SIG-M5 treated with dmso at 0.1 percent for 504 hours (cell line): ENCODE measurements at regions not wholly inside any gene's neighbourhood (a gene's known extent, or its start where the extent isn't known, plus 50 kb on each side); places are given as distances from the start of the nearest gene placed in this dataset.
"Not testable (repeated sequence)": the region's sequence is repeated elsewhere in the genome, so short reads cannot be mapped to it uniquely, and the experiment has no call there.

ENCODE experiments used
- DNase-seq: peaks from one replicate; lab custom pipeline; 2025; ENCODE audit not compliant: unreplicated experiment; lab: John Stamatoyannopoulos, UW

DNA sequence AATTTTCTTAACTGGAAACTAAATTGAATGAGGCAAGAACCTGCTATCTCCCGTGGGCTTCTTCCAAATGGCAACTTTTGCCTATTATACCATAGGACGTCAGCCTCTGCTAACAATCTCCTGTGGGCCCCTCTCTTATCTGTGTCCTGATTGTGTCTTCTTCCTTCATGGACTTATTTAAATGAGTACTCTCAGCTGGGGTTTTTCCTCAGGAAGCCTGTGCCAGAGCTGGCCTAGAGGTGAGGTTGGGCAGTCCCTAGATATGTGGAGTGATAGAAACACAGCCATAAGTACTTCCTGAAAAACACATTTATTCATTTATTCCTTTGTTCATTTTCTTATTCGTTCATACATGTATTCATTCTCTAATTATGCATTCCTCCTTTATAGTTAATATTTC lies 712.5 kb upstream of the SLIT2 start:
- no peak for DNase-seq

DNA sequence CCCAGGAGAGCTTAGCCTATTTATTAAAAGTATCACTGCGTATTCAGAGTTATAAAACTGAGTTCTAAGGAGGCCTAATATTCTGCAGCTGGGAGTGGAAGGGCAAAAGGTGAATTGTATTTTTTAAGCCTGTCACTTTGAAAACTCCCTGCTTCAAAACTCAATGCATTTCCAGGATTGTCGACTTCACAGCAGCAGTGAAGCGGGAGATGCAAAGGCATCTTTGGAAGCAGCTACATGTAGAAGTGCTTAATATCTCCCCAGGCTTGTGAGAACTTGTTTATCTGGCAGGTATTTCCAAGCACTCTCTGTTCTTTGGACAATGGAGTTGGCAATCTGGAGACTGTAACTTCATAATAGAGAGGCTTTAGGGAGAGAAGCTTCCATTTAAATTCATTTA lies 717.5 kb upstream of the SLIT2 start:
- DNase-seq = no peak

- DNase-seq = no peak
Observed at GRCh38 chr4:19531906-19532848, 719.5 kb upstream of the SLIT2 start.

DNA sequence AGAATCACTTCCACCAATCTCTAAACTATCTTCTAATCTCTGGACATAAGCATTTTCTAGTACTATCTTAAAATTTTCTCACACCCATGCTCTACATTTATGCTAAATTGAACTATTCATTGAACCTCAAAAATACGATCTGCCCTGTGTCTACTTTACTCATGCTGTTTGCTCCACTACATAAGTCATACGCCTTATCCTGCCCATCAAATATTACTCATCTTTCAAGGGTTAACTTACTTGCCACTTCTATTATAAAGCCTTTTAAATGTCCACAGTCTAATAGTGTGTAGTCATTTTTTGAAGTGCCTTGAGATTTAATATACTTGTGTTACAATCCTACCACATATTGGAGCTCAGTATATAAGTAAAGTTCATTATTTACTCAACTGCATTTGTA lies 727.7 kb upstream of the SLIT2 start:
- DNase-seq = no peak

DNA sequence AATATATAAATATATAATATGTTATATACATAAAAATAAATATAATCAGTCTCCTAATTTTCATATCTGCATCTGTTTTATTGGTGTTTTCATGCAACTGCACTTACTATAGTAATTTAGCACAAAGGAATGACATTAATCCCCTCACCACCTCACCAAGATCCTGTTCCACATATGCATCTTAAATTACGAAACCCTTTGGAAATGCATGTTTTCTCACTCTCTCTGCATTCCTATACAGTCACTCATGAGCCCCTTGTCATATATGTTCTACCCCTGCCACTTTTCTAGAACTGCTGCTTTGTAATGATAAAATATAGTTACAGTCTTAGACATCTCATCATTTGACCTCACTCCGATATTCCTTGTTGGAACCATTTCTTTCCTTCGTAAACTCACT lies 728.7 kb upstream of the SLIT2 start:
- no peak for DNase-seq

DNA sequence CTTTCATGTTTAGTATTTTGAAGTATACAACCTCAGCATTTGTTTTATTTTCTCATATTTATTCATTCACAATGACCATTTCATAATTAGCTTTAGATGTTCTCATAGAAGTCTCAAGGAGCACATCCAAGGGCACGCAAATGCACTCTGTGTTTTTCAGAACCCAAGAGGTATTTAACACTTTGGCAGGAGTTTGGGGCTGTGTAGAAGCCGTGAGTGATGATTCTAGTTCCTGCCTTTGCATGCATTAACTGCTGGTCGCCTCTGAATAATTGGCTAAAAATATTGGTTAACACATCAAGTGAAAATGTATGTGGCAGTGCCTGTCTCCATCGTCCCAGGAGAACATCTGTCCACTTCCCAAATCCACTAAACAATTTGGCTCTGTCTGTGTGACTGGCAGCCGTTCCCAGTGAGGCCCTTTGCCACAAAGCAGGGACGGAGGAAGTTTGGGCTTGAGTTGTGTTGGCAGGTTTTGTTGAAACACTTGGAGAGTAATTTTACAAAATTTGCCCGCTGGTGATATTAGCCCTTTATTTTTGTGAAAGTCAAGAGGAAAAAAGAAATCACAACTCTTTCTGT lies 730.7 kb upstream of the SLIT2 start:
- DNase-seq = no peak

DNA sequence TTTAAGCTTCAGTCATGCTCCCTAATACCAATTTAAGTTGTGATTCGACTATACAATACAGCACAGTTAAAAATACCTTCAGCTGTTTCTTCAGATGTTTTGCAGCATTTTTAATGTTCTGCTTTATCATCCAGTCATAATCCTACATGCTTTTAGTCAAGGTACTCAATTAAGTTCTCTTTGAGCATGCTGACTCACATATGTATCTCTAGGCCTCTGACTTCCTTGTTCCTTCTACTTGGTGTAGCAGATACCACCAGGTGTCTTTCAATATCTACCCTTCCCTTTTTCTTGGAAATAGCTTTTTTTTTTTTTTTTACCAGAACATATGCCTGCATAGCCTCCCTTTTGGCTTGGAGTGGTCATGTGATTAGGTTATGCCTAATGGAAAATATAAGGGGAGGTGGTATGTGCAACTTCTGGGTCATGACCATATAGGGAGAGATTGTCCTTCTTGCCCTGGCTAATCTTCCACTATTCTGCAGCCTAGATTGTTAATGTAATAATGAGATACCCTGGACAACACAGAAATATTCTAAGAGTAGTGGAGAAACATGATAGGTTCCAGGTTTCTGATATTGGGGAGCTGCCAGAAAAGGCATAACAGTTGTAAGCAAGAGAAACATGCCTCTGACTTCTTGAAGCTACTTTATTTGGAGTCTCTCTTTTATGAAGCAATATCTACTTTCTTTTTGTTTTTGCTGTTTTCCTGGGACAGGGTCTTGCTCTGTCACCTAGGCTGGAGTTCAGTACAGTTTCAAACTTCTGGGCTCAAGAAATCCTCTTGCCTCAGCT lies 737.2 kb upstream of the SLIT2 start:
- DNase-seq = no peak

DNA sequence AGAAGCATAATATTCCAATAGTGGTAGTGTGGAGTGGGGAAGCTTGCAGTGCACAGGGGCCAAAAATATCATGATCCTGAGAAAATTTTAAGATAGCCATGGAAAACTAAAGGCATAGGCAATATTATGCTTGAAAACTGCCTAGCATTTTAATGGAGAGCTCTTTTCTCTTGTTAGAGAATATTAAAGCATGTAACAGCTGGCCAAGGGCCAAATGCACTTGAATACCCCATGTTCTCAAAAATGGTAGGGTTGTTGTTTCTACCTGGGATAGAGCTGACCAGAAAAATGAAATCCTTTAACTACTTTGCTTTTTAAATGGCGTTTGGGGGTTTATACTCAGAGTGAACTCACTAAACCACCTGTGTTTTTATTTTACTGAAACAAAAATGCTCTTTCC lies 739.6 kb upstream of the SLIT2 start:
- DNase-seq = no peak

DNA sequence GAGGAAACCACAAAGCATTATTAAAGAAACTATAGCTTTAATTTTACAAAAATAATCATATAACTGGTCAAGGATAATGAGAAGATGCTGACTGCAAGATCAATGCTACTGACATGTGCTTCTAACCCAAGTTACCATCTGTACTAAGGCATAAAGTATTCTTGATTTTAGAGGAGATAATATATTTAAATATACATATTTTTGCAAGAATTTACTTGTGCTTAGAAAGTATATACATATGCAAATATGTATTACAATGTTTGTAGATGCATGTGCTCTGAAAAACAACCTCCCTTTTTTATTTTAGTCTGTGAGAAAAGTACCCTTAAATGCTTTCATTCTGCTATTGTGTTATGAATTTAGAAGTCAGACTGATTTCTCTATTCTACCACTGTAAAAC lies 740.7 kb upstream of the SLIT2 start:
- DNase-seq = no peak

- no peak for DNase-seq
Observed at GRCh38 chr4:19508442-19508841, 743.3 kb upstream of the SLIT2 start.

- DNase-seq = no peak
Observed at GRCh38 chr4:19497705-19498104, 754.0 kb upstream of the SLIT2 start.

GRCh38 chr4:19496756-19497155 lies 754.9 kb upstream of the SLIT2 start:
- DNase-seq = no peak

DNA sequence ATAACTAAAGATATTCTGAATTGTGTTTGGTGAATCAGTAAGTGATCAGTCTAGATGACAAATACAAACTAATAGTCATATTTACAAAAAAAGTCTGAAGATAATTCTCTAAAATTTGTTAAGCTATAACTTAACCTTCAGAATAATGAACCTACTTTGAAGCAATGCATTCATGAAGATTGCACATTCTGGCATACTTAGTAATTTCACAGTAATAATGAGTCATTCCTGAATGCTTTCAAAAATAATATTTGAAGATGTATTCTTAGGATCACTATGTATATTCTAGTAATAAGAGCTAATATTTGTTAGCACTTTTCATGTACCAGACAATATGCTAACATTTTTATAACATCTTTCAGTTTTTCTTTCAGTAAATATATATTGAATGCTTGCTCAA lies 756.7 kb upstream of the SLIT2 start:
- DNase-seq = no peak

DNA sequence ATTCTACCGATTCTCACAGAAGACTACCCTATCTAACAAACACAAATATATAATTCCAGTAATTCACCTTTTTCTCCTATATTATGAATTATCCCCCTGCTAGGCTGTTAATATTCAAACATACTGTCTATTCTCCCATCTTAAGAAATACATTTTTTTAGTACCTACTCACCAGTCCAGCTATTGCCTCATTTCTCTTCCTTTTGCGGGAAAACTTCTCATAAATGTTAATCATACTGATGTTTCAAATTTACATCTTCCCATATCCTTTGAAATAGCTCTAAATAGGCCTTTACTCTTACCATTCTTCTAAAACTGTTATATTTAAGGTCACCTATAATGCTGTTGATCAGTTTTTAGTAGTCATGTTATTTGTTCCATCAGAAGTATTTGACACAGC lies 759.1 kb upstream of the SLIT2 start:
- no peak for DNase-seq

DNA sequence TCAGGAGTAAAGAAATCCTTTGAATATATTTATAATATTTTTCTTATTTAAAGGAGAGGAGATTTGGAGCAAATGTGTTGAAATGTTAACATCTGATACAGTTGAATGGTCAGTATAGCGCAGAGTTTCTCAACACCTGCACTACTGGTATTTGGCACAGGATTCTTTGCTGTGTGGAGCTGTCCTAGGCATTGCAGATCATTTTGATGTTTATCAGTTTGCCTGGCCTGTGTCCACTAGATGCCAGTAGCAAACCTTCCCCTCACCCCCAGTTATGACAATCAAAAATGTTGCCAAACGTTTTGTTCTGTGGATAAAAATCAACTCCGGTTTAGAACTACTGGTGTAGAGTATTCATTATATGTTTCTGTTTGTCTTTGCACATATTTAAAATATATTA lies 765.3 kb upstream of the SLIT2 start:
- DNase-seq = no peak

GRCh38 chr4:19478791-19479190 lies 772.9 kb upstream of the SLIT2 start:
- no peak for DNase-seq

DNA sequence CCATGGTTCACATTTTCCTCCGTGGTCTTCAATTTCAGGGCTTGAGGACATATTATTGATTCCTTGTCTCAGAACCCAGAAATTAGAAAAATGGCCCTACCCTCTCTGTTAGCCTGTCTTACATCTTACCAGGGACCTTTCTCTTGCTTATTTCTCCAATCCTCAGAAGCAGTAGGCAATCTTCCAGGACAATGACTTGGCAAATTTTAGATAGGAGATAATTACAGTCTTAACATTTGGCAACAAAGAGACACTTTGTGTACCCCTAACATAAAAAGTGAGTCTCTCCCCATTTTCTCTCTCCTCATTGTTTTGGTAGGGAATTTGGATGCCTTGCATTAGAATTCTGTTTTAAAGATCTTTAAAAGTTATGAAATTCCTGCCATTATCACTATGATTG lies 778.1 kb upstream of the SLIT2 start:
- DNase-seq = no peak

GRCh38 chr4:19472666-19473065 lies 779.0 kb upstream of the SLIT2 start:
- DNase-seq = no peak

GRCh38 chr4:19470001-19470400 lies 781.7 kb upstream of the SLIT2 start:
- DNase-seq = not testable (repeated sequence)

- DNase-seq = no peak
Observed at GRCh38 chr4:19462117-19462516, 789.6 kb upstream of the SLIT2 start.

- no peak for DNase-seq
Observed at GRCh38 chr4:19455850-19456602, 795.7 kb upstream of the SLIT2 start.
